PC-9 (cell line): ENCODE measurements at regions not wholly inside any gene's neighbourhood (a gene's known extent, or its start where the extent isn't known, plus 50 kb on each side); places are given as distances from the start of the nearest gene placed in this dataset.

Experiments
- CTCF ChIP-seq: fragments of 200-600 bp; sonication (generic); conservative IDR thresholded peaks from 2 replicates; pipeline ENCODE4 v1.6.1; 2017; ENCODE audit warnings: mixed run types, antibody characterized with exemption, mild to moderate bottlenecking, moderate library complexity
- EZH2 ChIP-seq: fragments of 200-600 bp; sonication (generic); IDR thresholded peaks from 2 replicates; pipeline ENCODE4 v1.8.0; 2017; ENCODE audit warnings: antibody characterized with exemption, low read depth

GRCh38 chr7:22060197-22060596 is 114.5 kb upstream of the CDCA7L start:
- TF ChIP-seq CTCF (no peak), EZH2 (no peak)
